Gastroesophageal sphincter (tissue), 4 donors: ENCODE measurements at regions not wholly inside any gene's neighbourhood (a gene's known extent, or its start where the extent isn't known, plus 50 kb on each side); places are given as distances from the start of the nearest gene placed in this dataset.

ENCODE experiments used
- ATAC-seq: fragments of 150-250 bp; one replicate; pipeline ENCODE4 v1.9.1; 2016; ENCODE audit warnings: mild to moderate bottlenecking, moderate library complexity
- H3K27ac ChIP-seq, 4 donors: fragments of 200-600 bp; sonication (generic) in 3 of 4; 1 replicate in 3 of 4; 2 replicates in 1 of 4; pipeline ENCODE4 v1.5.1; 2016 to 2019
- H3K27me3 ChIP-seq: fragments of 200-600 bp; sonication (generic); one replicate; pipeline ENCODE4 v1.5.1; 2019
- H3K36me3 ChIP-seq, 2 donors: fragments of 200-600 bp; sonication (generic); one replicate each; pipeline ENCODE4 v1.5.1; 2019; ENCODE audit warnings: control low read depth in 1 of 2
- H3K4me1 ChIP-seq, 3 donors: fragments of 200-600 bp; sonication (generic); 1 replicate in 2 of 3; 2 replicates in 1 of 3; pipeline ENCODE4 v1.5.1; 2016 to 2019; ENCODE audit warnings: control low read depth in 2 of 3
- H3K4me3 ChIP-seq, 2 donors: fragments of 200-600 bp; sonication (generic); one replicate each; pipeline ENCODE4 v1.5.1; 2019; ENCODE audit warnings: mild to moderate bottlenecking in 1 of 2, moderate library complexity in 1 of 2
- H3K9me3 ChIP-seq, 3 donors: fragments of 200-600 bp; sonication (generic); one replicate each; pipeline ENCODE4 v1.5.1; 2017 to 2019; ENCODE audit warnings: control low read depth in 2 of 3
- EP300 ChIP-seq: sonication (generic); formaldehyde crosslinking; IDR thresholded peaks from one replicate; pipeline ENCODE4 v1.6.1; 2017; ENCODE audit warnings: antibody characterized with exemption, mild to moderate bottlenecking
- POLR2A ChIP-seq, 2 donors: fragments of 450-650 bp; IDR thresholded peaks; one replicate each; pipeline ENCODE4 v1.6.1; 2017; ENCODE audit warnings: antibody characterized with exemption in 2 of 2, mild to moderate bottlenecking in 2 of 2, moderate library complexity in 1 of 2
- POLR2AphosphoS5 ChIP-seq: sonication (generic); formaldehyde crosslinking; IDR thresholded peaks from one replicate; pipeline ENCODE4 v1.6.1; 2017; ENCODE audit warnings: antibody characterized with exemption
- WGBS, 2 donors: methylation state at CpG; one replicate each; pipeline ENCODE4 v1.1.5; 2018; ENCODE audit warnings: low coverage in 1 of 2; 5-methylcytosine and 5-hydroxymethylcytosine counted together
- TF ChIP-seq, protein P1 (sequence below), 4 experiments: fragments of 200-600 bp in 2 of 4; fragments of 450-650 bp in 2 of 4; sonication (generic) in 1 of 4; IDR thresholded peaks; one replicate each; pipeline ENCODE4 v1.5.1; 2017 to 2019; ENCODE audit warnings: antibody characterized with exemption in 4 of 4, mild to moderate bottlenecking in 2 of 4, moderate library complexity in 2 of 4

DNA sequence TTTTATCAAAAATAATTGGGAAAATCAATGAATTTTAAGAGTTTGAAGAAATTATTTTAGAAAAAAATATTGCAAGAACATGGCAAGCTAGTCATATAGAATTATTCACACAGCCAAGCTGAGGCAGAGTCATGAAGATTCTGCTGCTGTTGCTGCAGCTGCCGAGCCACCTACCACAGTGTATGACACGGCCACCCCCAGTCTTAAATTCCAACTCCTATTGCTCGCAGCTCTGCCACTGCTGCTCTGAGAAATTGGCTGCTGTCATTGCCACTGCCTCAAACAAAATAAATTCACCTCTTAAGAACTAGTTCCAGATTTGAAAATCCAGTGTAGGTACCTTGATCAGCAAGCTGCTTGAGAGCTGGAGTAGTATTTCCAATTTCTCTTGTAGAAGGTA, 1318.8 kb upstream of the ACO1 start:
- Histone ChIP-seq H3K9me3 (no peaks in the 10 kb centered on the region), H3K4me1 (no peaks in the 10 kb centered on the region), H3K4me3 (no peak overlapping the region), H3K27me3 (no peaks in the 10 kb centered on the region), H3K36me3 (no peaks in the 10 kb centered on the region), H3K27ac (no peak overlapping the region)
- TF ChIP-seq, protein P1, sequence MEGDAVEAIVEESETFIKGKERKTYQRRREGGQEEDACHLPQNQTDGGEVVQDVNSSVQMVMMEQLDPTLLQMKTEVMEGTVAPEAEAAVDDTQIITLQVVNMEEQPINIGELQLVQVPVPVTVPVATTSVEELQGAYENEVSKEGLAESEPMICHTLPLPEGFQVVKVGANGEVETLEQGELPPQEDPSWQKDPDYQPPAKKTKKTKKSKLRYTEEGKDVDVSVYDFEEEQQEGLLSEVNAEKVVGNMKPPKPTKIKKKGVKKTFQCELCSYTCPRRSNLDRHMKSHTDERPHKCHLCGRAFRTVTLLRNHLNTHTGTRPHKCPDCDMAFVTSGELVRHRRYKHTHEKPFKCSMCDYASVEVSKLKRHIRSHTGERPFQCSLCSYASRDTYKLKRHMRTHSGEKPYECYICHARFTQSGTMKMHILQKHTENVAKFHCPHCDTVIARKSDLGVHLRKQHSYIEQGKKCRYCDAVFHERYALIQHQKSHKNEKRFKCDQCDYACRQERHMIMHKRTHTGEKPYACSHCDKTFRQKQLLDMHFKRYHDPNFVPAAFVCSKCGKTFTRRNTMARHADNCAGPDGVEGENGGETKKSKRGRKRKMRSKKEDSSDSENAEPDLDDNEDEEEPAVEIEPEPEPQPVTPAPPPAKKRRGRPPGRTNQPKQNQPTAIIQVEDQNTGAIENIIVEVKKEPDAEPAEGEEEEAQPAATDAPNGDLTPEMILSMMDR (IDR thresholded peaks at IDR 0.05) = no peak
- TF ChIP-seq POLR2A (IDR thresholded peaks at IDR 0.05) = no peak
- no peak for TF ChIP-seq EP300
- TF ChIP-seq POLR2AphosphoS5 = no peak
- 60 to 68% methylated on average over 2 to 3 of the region's 3 CpGs for WGBS, 2 donors
- ATAC-seq = no peak

DNA sequence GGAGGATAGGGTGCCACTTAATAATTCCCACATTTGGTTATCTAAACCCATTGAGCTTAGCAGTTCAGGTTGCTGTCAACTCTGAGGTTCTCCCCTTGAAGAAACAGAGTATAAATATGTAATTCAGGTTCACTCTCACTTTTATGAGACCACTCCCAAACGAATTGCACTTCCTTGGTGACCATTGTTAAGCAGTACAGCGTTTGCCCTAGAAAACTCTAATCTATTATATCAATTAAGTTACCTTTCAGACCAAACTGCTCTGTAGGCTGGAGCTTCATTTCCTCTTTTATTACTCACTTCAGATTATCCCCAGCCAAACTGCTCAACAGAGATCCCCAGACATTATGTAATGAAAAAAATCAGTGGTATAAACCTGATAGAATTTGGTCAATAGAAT, 1317.0 kb upstream of the ACO1 start:
- no peak overlapping the region for H3K4me3 ChIP-seq
- no peaks in the 10 kb centered on the region for H3K27me3 ChIP-seq
- WGBS, 2 donors = 34 to 47% methylated on average over 2 of the region's 2 CpGs
- H3K36me3 ChIP-seq = no peaks in the 10 kb centered on the region
- ATAC-seq = no peak
- H3K27ac ChIP-seq = no peak overlapping the region
- no peaks in the 10 kb centered on the region for H3K9me3 ChIP-seq
- TF ChIP-seq POLR2AphosphoS5 (no peak), POLR2A (IDR thresholded peaks at IDR 0.05) (no peak), EP300 (no peak)
- TF ChIP-seq, protein P1 (IDR thresholded peaks at IDR 0.05) = no peak
- H3K4me1 ChIP-seq = no peaks in the 10 kb centered on the region

DNA sequence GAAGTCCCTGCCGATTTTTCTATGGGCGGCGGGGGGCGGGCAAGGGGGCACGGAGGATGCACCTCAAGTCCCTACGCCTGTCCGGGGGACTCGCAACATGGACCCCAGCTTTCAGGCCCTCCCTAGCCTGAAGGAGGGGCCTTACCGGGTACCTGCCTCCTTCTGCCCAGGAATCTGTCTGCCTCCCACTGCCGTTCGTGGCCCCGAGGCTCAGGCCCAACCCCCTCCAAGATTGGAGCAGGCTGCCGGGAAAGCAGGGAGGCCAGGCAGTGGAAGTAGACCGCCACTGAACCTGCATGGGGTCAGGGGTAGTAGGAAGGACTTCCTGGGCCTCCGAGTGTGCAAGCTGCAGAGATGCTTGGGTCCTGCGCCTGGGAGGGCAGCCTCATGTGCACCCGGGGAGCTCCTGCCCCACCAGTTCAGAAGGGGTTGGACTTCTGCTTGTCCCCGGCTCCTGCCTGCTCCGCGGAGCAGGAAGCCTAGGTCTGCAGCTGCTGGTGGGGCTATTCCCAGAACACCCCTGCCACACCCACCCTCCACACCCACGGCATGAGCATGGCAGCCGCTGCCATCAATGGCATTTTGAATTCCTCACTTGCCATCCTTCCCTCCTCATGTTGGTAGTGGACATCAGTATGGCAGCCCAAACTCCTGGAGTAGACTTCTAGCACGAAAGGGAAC, 1312.7 kb upstream of the ACO1 start:
- H3K4me1 ChIP-seq = no peaks in the 10 kb centered on the region
- H3K4me3 ChIP-seq = no peak overlapping the region
- no peaks in the 10 kb centered on the region for H3K27me3 ChIP-seq
- no peaks in the 10 kb centered on the region for H3K9me3 ChIP-seq
- TF ChIP-seq POLR2AphosphoS5 = no peak
- no peak for TF ChIP-seq EP300
- no peak for TF ChIP-seq POLR2A (IDR thresholded peaks at IDR 0.05)
- TF ChIP-seq, protein P1 (IDR thresholded peaks at IDR 0.05) = no peak
- 83 to 88% methylated on average over 1 to 2 of the region's 23 CpGs for WGBS, 2 donors
- ATAC-seq = no peak
- H3K27ac ChIP-seq = no peak overlapping the region
- no peaks in the 10 kb centered on the region for H3K36me3 ChIP-seq

DNA sequence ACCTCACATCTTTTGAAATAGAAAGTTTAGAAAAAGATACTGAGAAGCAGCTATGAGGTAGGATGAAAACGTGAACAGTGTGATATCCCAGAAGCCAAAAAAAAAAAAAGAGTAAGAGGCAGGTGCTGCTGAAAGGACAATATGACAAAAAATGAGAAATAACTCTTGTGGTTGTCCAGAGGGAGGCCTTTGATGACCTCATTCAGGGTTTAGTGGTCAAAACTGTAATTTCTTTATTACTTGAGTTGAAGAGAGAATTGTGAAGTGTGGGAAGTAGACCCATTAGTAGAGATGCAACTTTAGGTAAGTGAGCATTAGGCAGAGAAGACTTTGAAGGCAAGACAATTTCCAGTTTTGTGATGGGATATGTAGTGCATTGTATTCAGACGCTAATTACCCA, 1306.3 kb upstream of the ACO1 start:
- 59 to 86% methylated on average over 2 of the region's 2 CpGs for WGBS, 2 donors
- no peaks in the 10 kb centered on the region for H3K9me3 ChIP-seq

DNA sequence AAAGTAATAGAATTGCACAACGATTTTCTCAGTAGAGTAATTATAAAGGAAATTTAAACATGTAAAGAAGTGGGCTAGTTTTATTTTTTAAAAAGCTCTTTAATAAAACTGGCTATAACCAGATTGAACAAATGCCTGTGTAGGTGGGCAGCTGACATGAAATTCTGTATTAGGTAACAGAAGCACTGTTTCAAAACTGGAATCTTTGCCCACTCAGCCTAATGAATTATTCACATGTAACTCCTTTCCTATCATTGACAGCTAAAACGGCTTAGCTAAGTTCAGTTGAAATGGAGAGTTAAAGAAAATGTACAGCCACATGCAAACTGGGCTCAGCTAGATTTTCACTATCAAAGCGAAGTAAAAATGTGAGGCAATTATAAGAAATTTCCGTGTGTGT, 1300.1 kb upstream of the ACO1 start:
- no peak overlapping the region for H3K27ac ChIP-seq
- no peaks in the 10 kb centered on the region for H3K4me1 ChIP-seq
- no peak for ATAC-seq
- H3K27me3 ChIP-seq = no peaks in the 10 kb centered on the region
- TF ChIP-seq, protein P1 (IDR thresholded peaks at IDR 0.05) = no peak
- TF ChIP-seq EP300 (no peak), POLR2A (IDR thresholded peaks at IDR 0.05) (no peak), POLR2AphosphoS5 (no peak)
- no peaks in the 10 kb centered on the region for H3K36me3 ChIP-seq
- WGBS, 2 donors = 43 to 70% methylated on average over 3 to 4 of the region's 4 CpGs
- H3K4me3 ChIP-seq = no peak overlapping the region
- H3K9me3 ChIP-seq = no peaks in the 10 kb centered on the region

More for the DNA sequence above, 1306.3 kb upstream of the ACO1 start:
- ATAC-seq = no peak
- no peaks in the 10 kb centered on the region for H3K4me1 ChIP-seq
- no peak for TF ChIP-seq POLR2AphosphoS5
- TF ChIP-seq, protein P1 (IDR thresholded peaks at IDR 0.05) = no peak
- no peak for TF ChIP-seq EP300
- TF ChIP-seq POLR2A (IDR thresholded peaks at IDR 0.05) = no peak
- H3K4me3 ChIP-seq = no peak overlapping the region
- no peaks in the 10 kb centered on the region for H3K36me3 ChIP-seq
- no peak overlapping the region for H3K27ac ChIP-seq
- no peaks in the 10 kb centered on the region for H3K27me3 ChIP-seq
